H9 (cell line): ENCODE measurements at regions not wholly inside any gene's neighbourhood (a gene's known extent, or its start where the extent isn't known, plus 50 kb on each side); places are given as distances from the start of the nearest gene placed in this dataset.

Experiments
- DNase-seq: peaks from one replicate; pipeline ENCODE4 v3.0.0-alpha.2; 2017
- H2AFZ ChIP-seq: one replicate; pipeline ENCODE4 v1.6.1; 2013; ENCODE audit warnings: mild to moderate bottlenecking, low read length, control low read depth, moderate library complexity
- H2AK5ac ChIP-seq: 2 replicates; pipeline ENCODE4 v1.6.1; 2013; ENCODE audit warnings: low read length, control low read depth, mixed read lengths; ENCODE audit not compliant: insufficient read length
- H2BK120ac ChIP-seq: one replicate; pipeline ENCODE4 v1.6.1; 2013; ENCODE audit warnings: low read depth, mild to moderate bottlenecking, low read length, control low read depth, inconsistent platforms; ENCODE audit not compliant: poor library complexity, severe bottlenecking
- H2BK12ac ChIP-seq: 2 replicates; pipeline ENCODE4 v1.6.1; 2013; ENCODE audit warnings: low read length, control low read depth, mixed read lengths, low read depth; ENCODE audit not compliant: insufficient read length
- H2BK15ac ChIP-seq: 2 replicates; pipeline ENCODE4 v1.6.1; 2013; ENCODE audit warnings: low read depth, low read length, control low read depth
- H2BK20ac ChIP-seq: one replicate; pipeline ENCODE4 v1.6.1; 2013; ENCODE audit warnings: low read depth, mild to moderate bottlenecking, low read length, control low read depth, inconsistent platforms; ENCODE audit not compliant: poor library complexity, severe bottlenecking
- H2BK5ac ChIP-seq: 2 replicates; pipeline ENCODE4 v1.6.1; 2013; ENCODE audit warnings: low read length, control low read depth, mixed read lengths; ENCODE audit not compliant: insufficient read length
- H3K14ac ChIP-seq: 2 replicates; pipeline ENCODE4 v1.6.1; 2013; ENCODE audit warnings: low read length, control low read depth; ENCODE audit not compliant: insufficient read depth
- H3K18ac ChIP-seq: 2 replicates; pipeline ENCODE4 v1.6.1; 2013; ENCODE audit warnings: low read depth, mild to moderate bottlenecking, mixed read lengths, low read length, control low read depth; ENCODE audit not compliant: insufficient read length
- H3K23ac ChIP-seq: 2 replicates; pipeline ENCODE4 v1.6.1; 2013; ENCODE audit warnings: low read length, control low read depth, mixed read lengths, low read depth; ENCODE audit not compliant: insufficient read length
- H3K23me2 ChIP-seq: 2 replicates; pipeline ENCODE4 v1.6.1; 2013; ENCODE audit warnings: low read depth, mild to moderate bottlenecking, mixed read lengths, low read length, control low read depth; ENCODE audit not compliant: insufficient read length, poor library complexity, severe bottlenecking
- H3K27ac ChIP-seq: 2 replicates; pipeline ENCODE4 v1.5.1; 2013; ENCODE audit warnings: low read length, control low read depth, mixed read lengths, low read depth; ENCODE audit not compliant: insufficient read length
- H3K27me3 ChIP-seq: 2 replicates; pipeline ENCODE4 v1.6.1; 2013; ENCODE audit warnings: low read length, control low read depth, inconsistent platforms; ENCODE audit not compliant: insufficient read depth
- H3K4ac ChIP-seq: 2 replicates; pipeline ENCODE4 v1.6.1; 2013; ENCODE audit warnings: low read depth, mild to moderate bottlenecking, control low read depth, inconsistent platforms, low read length, moderate library complexity
- H3K4me1 ChIP-seq: 2 replicates; pipeline ENCODE4 v1.6.1; 2013; ENCODE audit warnings: low read length, control low read depth, inconsistent platforms; ENCODE audit not compliant: insufficient read depth
- H3K4me2 ChIP-seq: 2 replicates; pipeline ENCODE4 v1.6.1; 2013; ENCODE audit warnings: low read length, control low read depth, mixed read lengths; ENCODE audit not compliant: insufficient read length, insufficient read depth
- H3K56ac ChIP-seq: 2 replicates; pipeline ENCODE4 v1.6.1; 2013; ENCODE audit warnings: low read depth, mild to moderate bottlenecking, mixed read lengths, low read length, control low read depth; ENCODE audit not compliant: insufficient read length
- H3K79me1 ChIP-seq: 2 replicates; pipeline ENCODE4 v1.6.1; 2013; ENCODE audit warnings: low read depth, mild to moderate bottlenecking, moderate library complexity, low read length, control low read depth, inconsistent platforms; ENCODE audit not compliant: insufficient read depth, poor library complexity, severe bottlenecking
- H3K79me2 ChIP-seq: 2 replicates; pipeline ENCODE4 v1.6.1; 2013; ENCODE audit warnings: low read length, control low read depth, inconsistent platforms; ENCODE audit not compliant: insufficient read depth
- H3K9ac ChIP-seq: 2 replicates; pipeline ENCODE4 v1.6.1; 2013; ENCODE audit warnings: low read length, control low read depth, mixed read lengths; ENCODE audit not compliant: insufficient read length; ENCODE audit errors: extremely low read depth
- H3K9me3 ChIP-seq: one replicate; pipeline ENCODE4 v1.6.1; 2013; ENCODE audit warnings: low read depth, low read length, inconsistent platforms; ENCODE audit not compliant: control insufficient read depth
- H3T11ph ChIP-seq: one replicate; pipeline ENCODE4 v1.6.1; 2013; ENCODE audit warnings: mild to moderate bottlenecking, low read length, control low read depth, inconsistent platforms
- H4K20me1 ChIP-seq: one replicate; pipeline ENCODE4 v1.6.1; 2013; ENCODE audit not compliant: control insufficient read depth, insufficient read length, insufficient read depth
- H4K5ac ChIP-seq: 2 replicates; pipeline ENCODE4 v1.6.1; 2013; ENCODE audit warnings: low read depth, mild to moderate bottlenecking, mixed read lengths, low read length, control low read depth; ENCODE audit not compliant: insufficient read length
- H4K8ac ChIP-seq: replicated peaks from 2 replicates; pipeline ENCODE4 v1.6.1; 2013; ENCODE audit warnings: low read length, control low read depth, mixed read lengths, low read depth; ENCODE audit not compliant: insufficient read length
- H4K91ac ChIP-seq: 2 replicates; pipeline ENCODE4 v1.6.1; 2013; ENCODE audit warnings: low read depth, mild to moderate bottlenecking, moderate library complexity, mixed read lengths, low read length, control low read depth; ENCODE audit not compliant: insufficient read length
- H3K27ac Mint-ChIP-seq, 3 experiments: 2 replicates in 2 of 3; 3 replicates in 1 of 3; pipeline ENCODE4 v1.8.0; 2020 to 2021; ENCODE audit warnings: mixed read lengths in 3 of 3, mild to moderate bottlenecking in 1 of 3, moderate library complexity in 1 of 3
- H3K27me3 Mint-ChIP-seq: 2 replicates; pipeline ENCODE4 v1.8.0; 2021; ENCODE audit warnings: low read depth, mild to moderate bottlenecking, moderate library complexity, mixed read lengths
- H3K36me3 Mint-ChIP-seq, 3 experiments: 2 replicates in 2 of 3; 3 replicates in 1 of 3; pipeline ENCODE4 v1.8.0; 2020 to 2021; ENCODE audit warnings: low read depth in 3 of 3, mixed read lengths in 3 of 3; ENCODE audit not compliant: insufficient read depth in 1 of 3
- H3K4me1 Mint-ChIP-seq, 2 experiments: 2 replicates each; pipeline ENCODE4 v1.8.0; 2020; ENCODE audit warnings: mixed read lengths in 2 of 2
- H3K4me3 Mint-ChIP-seq, 2 experiments: 2 replicates in 1 of 2; 3 replicates in 1 of 2; pipeline ENCODE4 v1.8.0; 2020 to 2021; ENCODE audit warnings: mild to moderate bottlenecking in 2 of 2, mixed read lengths in 2 of 2, moderate library complexity in 1 of 2
- H3K9me3 Mint-ChIP-seq, 2 experiments: 2 replicates in 1 of 2; 3 replicates in 1 of 2; pipeline ENCODE4 v1.8.0; 2020; ENCODE audit warnings: mild to moderate bottlenecking in 2 of 2, mixed read lengths in 2 of 2, moderate library complexity in 1 of 2
- CTCF ChIP-seq: fragments of 200-600 bp; sonication (generic); conservative IDR thresholded peaks from 3 replicates; pipeline ENCODE4 v1.8.0; 2021; ENCODE audit warnings: antibody characterized with exemption, mild to moderate bottlenecking
- WGBS: extraction: QIAGEN DNeasy Blood & Tissue Kit; methylation state at CpG from one replicate; pipeline ENCODE4 v1.1.7; 2013; ENCODE audit warnings: missing lambda C conversion rate, low lambda C conversion rate, mixed read lengths; ENCODE audit not compliant: insufficient read length; ENCODE audit errors: extremely low coverage; 5-methylcytosine and 5-hydroxymethylcytosine counted together

- Histone ChIP-seq H3K27ac (no peak overlapping the region), H2BK120ac (no peak overlapping the region), H3K9me3 (no peaks in the 10 kb centered on the region), H4K8ac (no peak overlapping the region), H3K79me2 (no peaks in the 10 kb centered on the region), H3K79me1 (no peaks in the 10 kb centered on the region), H4K5ac (no peak overlapping the region), H3K56ac (no peak overlapping the region), H2BK15ac (no peak overlapping the region), H2BK20ac (no peak overlapping the region), H3T11ph (no peak overlapping the region), H3K4ac (no peak overlapping the region), H2AK5ac (no peak overlapping the region), H4K91ac (no peak overlapping the region), H3K18ac (no peak overlapping the region), H3K14ac (no peak overlapping the region), H3K27me3 (no peaks in the 10 kb centered on the region), H2BK12ac (no peak overlapping the region), H4K20me1 (no peaks in the 10 kb centered on the region), H3K23ac (no peak overlapping the region), H3K4me2 (no peak overlapping the region), H3K4me1 (peaks cover 2% of the 10 kb centered on the region; the same call in 1 of the 2 replicates), H2AFZ (no peak overlapping the region), H3K9ac (no peak overlapping the region), H3K23me2 (no peaks in the 10 kb centered on the region), H2BK5ac (no peak overlapping the region)
- Mint-ChIP-seq H3K4me3 (no peak overlapping the region), H3K4me1 (peaks cover 6 to 8% of the 10 kb centered on the region in 2 experiments), H3K36me3 (no peaks in the 10 kb centered on the region), H3K27ac (no peak overlapping the region), H3K9me3 (no peaks in the 10 kb centered on the region), H3K27me3 (no peaks in the 10 kb centered on the region)
- TF ChIP-seq CTCF = no peak
- DNase-seq = no peak
- WGBS = no CpG with 5 or more reads among the region's 2 CpGs
Measured at GRCh38 chr13:74620711-74621110, 486.5 kb upstream of the KLF12 start.
